H1 (cell line): ENCODE measurements at regions not wholly inside any gene's neighbourhood (a gene's known extent, or its start where the extent isn't known, plus 50 kb on each side); places are given as distances from the start of the nearest gene placed in this dataset.

ENCODE experiments used
- CTCF ChIA-PET: fragments of 300-600 bp; sonication (Branson Sonifier 250); formaldehyde crosslinking; loops from one replicate; lab custom pipeline; 2021; ENCODE audit not compliant: partially characterized antibody; lab: Charles Lee
- POLR2A ChIA-PET: fragments of 300-600 bp; sonication (Branson Sonifier 250); formaldehyde crosslinking; loops from one replicate; lab custom pipeline; 2021; ENCODE audit warnings: inconsistent platforms; ENCODE audit not compliant: partially characterized antibody; lab: Charles Lee
- DNase-seq, 2 experiments: peaks; one replicate each; pipeline versions ENCODE4 v3.0.0 to v3.0.0-alpha.2; 2010 to 2022; ENCODE audit warnings: low spot score in 2 of 2, low read depth in 1 of 2, mixed read lengths in 1 of 2
- FAIRE-seq: peaks from 2 replicates; lab custom pipeline; 2011; peaks lifted over from hg19 to GRCh38; lab: Jason Lieb, UNC
- H2AFZ ChIP-seq: 2 replicates; pipeline ENCODE4 v1.8.1; 2012; ENCODE audit warnings: low read length, inconsistent platforms
- H2AK5ac ChIP-seq: 2 replicates; pipeline ENCODE4 v1.6.1; 2013; ENCODE audit warnings: low read depth, low read length
- H2BK120ac ChIP-seq: replicated peaks from 2 replicates; pipeline ENCODE3; 2013; ENCODE audit warnings: low read depth, low read length, inconsistent platforms
- H2BK12ac ChIP-seq: 2 replicates; pipeline ENCODE4 v1.6.1; 2013; ENCODE audit warnings: low read depth, low read length
- H2BK15ac ChIP-seq: 2 replicates; pipeline ENCODE4 v1.6.1; 2013; ENCODE audit warnings: low read length
- H2BK20ac ChIP-seq: 2 replicates; pipeline ENCODE4 v1.6.1; 2013; ENCODE audit warnings: low read length
- H2BK5ac ChIP-seq: 2 replicates; pipeline ENCODE4 v1.6.1; 2013; ENCODE audit warnings: low read depth, low read length
- H3K14ac ChIP-seq: 2 replicates; pipeline ENCODE4 v1.6.1; 2013; ENCODE audit warnings: inconsistent platforms; ENCODE audit not compliant: insufficient read length
- H3K18ac ChIP-seq: 2 replicates; pipeline ENCODE4 v1.6.1; 2013; ENCODE audit warnings: low read length; ENCODE audit errors: extremely low read depth
- H3K23ac ChIP-seq: 2 replicates; pipeline ENCODE4 v1.6.1; 2013; ENCODE audit warnings: inconsistent platforms; ENCODE audit not compliant: insufficient read length
- H3K23me2 ChIP-seq: 2 replicates; pipeline ENCODE4 v1.6.1; 2013; ENCODE audit warnings: low read depth, low read length
- H3K27ac ChIP-seq: 2 replicates; pipeline ENCODE4 v1.6.1; 2011; ENCODE audit warnings: low read depth, low read length, inconsistent platforms
- H3K27me3 ChIP-seq, 4 experiments: replicated peaks in 1 of 4; 1 replicate in 1 of 4; 2 replicates in 3 of 4; pipeline versions ENCODE4 v1.6.1 to v1.8.1; 2011 to 2013; ENCODE audit warnings: low read length in 3 of 4, mild to moderate bottlenecking in 3 of 4, inconsistent platforms in 2 of 4, mixed read lengths in 2 of 4, moderate library complexity in 1 of 4; ENCODE audit not compliant: control insufficient read depth in 3 of 4, insufficient read depth in 3 of 4; ENCODE audit errors: extremely low read depth in 1 of 4
- H3K36me3 ChIP-seq, 4 experiments: 2 replicates each; pipeline versions ENCODE4 v1.6.1 to v1.8.1; 2011 to 2013; ENCODE audit warnings: mild to moderate bottlenecking in 4 of 4, low read length in 3 of 4, moderate library complexity in 2 of 4, control low read depth in 1 of 4, inconsistent platforms in 1 of 4; ENCODE audit not compliant: insufficient read depth in 4 of 4, control insufficient read depth in 2 of 4
- H3K4ac ChIP-seq: replicated peaks from 2 replicates; pipeline ENCODE3; 2013; ENCODE audit warnings: low read length, low read depth, mixed read lengths, inconsistent platforms; ENCODE audit not compliant: insufficient read length
- H3K4me1 ChIP-seq, 4 experiments: replicated peaks in 1 of 4; 1 replicate in 1 of 4; 2 replicates in 3 of 4; pipeline versions ENCODE4 v1.6.1 to v1.8.1; 2011 to 2013; ENCODE audit warnings: low read length in 3 of 4, inconsistent platforms in 2 of 4, mixed read lengths in 1 of 4; ENCODE audit not compliant: insufficient read depth in 4 of 4, control insufficient read depth in 3 of 4
- H3K4me2 ChIP-seq, 2 experiments: 2 replicates each; pipeline versions ENCODE4 v1.6.1 to v1.8.1; 2011 to 2013; ENCODE audit warnings: low read depth in 2 of 2, low read length in 2 of 2, control low read depth in 1 of 2, inconsistent platforms in 1 of 2, mild to moderate bottlenecking in 1 of 2; ENCODE audit not compliant: insufficient read depth in 1 of 2
- H3K4me3 ChIP-seq, 4 experiments: fragments of 200-600, 300-600 bp in 1 of 4; sonication (generic), shearing (Covaris generic), sonication (Bioruptor Twin) in 1 of 4; 2 replicates each; pipeline versions ENCODE4 v1.5.1 to v1.8.1; 2011 to 2016; ENCODE audit warnings: low read length in 4 of 4, low read depth in 3 of 4, control low read depth in 2 of 4, inconsistent platforms in 2 of 4, mild to moderate bottlenecking in 2 of 4, mixed read lengths in 1 of 4, moderate library complexity in 1 of 4; ENCODE audit not compliant: insufficient read depth in 2 of 4; ENCODE audit errors: extremely low read depth in 1 of 4
- H3K56ac ChIP-seq: replicated peaks from 2 replicates; pipeline ENCODE3; 2013; ENCODE audit warnings: low read depth, mild to moderate bottlenecking, mixed read lengths, low read length, inconsistent platforms; ENCODE audit not compliant: insufficient read length
- H3K79me1 ChIP-seq: 2 replicates; pipeline ENCODE4 v1.6.1; 2013; ENCODE audit warnings: low read depth, low read length, control low read depth
- H3K79me2 ChIP-seq, 2 experiments: 2 replicates each; pipeline versions ENCODE4 v1.6.1 to v1.8.1; 2012 to 2013; ENCODE audit warnings: low read length in 2 of 2, mild to moderate bottlenecking in 2 of 2, inconsistent platforms in 1 of 2; ENCODE audit not compliant: insufficient read depth in 2 of 2, control insufficient read depth in 1 of 2
- H3K9ac ChIP-seq, 4 experiments: replicated peaks in 1 of 4; 1 replicate in 1 of 4; 2 replicates in 3 of 4; pipeline versions ENCODE4 v1.6.1 to v1.8.1; 2011 to 2013; ENCODE audit warnings: low read depth in 3 of 4, low read length in 3 of 4, control low read depth in 2 of 4, mild to moderate bottlenecking in 2 of 4, moderate library complexity in 2 of 4, inconsistent platforms in 1 of 4; ENCODE audit errors: extremely low read depth in 1 of 4
- H3K9me3 ChIP-seq, 2 experiments: 2 replicates each; pipeline versions ENCODE4 v1.6.1 to v1.8.1; 2012 to 2013; ENCODE audit warnings: mild to moderate bottlenecking in 2 of 2, moderate library complexity in 2 of 2, control low read depth in 1 of 2, inconsistent platforms in 1 of 2, low read depth in 1 of 2, low read length in 1 of 2, mixed read lengths in 1 of 2; ENCODE audit not compliant: insufficient read depth in 2 of 2
- H4K20me1 ChIP-seq, 2 experiments: replicated peaks in 1 of 2; 2 replicates each; pipeline versions ENCODE3 to v1.8.1; 2011 to 2013; ENCODE audit warnings: inconsistent platforms in 2 of 2, low read length in 2 of 2, mild to moderate bottlenecking in 1 of 2; ENCODE audit not compliant: insufficient read depth in 2 of 2, control insufficient read depth in 1 of 2
- H4K5ac ChIP-seq: 2 replicates; pipeline ENCODE4 v1.6.1; 2013; ENCODE audit warnings: low read length, low read depth, mixed read lengths, inconsistent platforms; ENCODE audit not compliant: insufficient read length
- H4K8ac ChIP-seq: 2 replicates; pipeline ENCODE4 v1.8.0; 2013; ENCODE audit warnings: mild to moderate bottlenecking, moderate library complexity, low read length, inconsistent platforms; ENCODE audit not compliant: insufficient read depth; ENCODE audit errors: extremely low read depth
- H4K91ac ChIP-seq: replicated peaks from 2 replicates; pipeline ENCODE3; 2013; ENCODE audit warnings: low read length, mixed read lengths, inconsistent platforms; ENCODE audit not compliant: insufficient read length
- ATF3 ChIP-seq: IDR thresholded peaks from 2 replicates; pipeline ENCODE4 v1.6.1; 2011; ENCODE audit warnings: low read depth, mild to moderate bottlenecking, low read length; ENCODE audit not compliant: insufficient read depth
- E2F6 ChIP-seq: IDR thresholded peaks from 2 replicates; pipeline ENCODE4 v1.6.1; 2012; ENCODE audit warnings: inconsistent platforms
- EP300 ChIP-seq, 2 experiments: IDR thresholded peaks; 1 replicate in 1 of 2; 2 replicates in 1 of 2; pipeline ENCODE4 v1.6.1; 2011 to 2012; ENCODE audit warnings: low read depth in 2 of 2, low read length in 2 of 2, mild to moderate bottlenecking in 2 of 2, borderline replicate concordance in 1 of 2, inconsistent platforms in 1 of 2, moderate library complexity in 1 of 2
- GTF2F1 ChIP-seq: IDR thresholded peaks from 2 replicates; pipeline ENCODE4 v1.6.1; 2012; ENCODE audit warnings: low read depth, low read length, improper control_type of control experiment, borderline replicate concordance
- JUND ChIP-seq: IDR thresholded peaks from 2 replicates; pipeline ENCODE4 v1.6.1; 2011; ENCODE audit warnings: mild to moderate bottlenecking, improper control_type of control experiment, low read length
- SIN3A ChIP-seq, 2 experiments: IDR thresholded peaks in 1 of 2; conservative IDR thresholded peaks in 1 of 2; 2 replicates each; pipeline ENCODE4 v1.6.1; 2011 to 2012; ENCODE audit warnings: low read length in 2 of 2, improper control_type of control experiment in 1 of 2, low read depth in 1 of 2, mild to moderate bottlenecking in 1 of 2
- SIX5 ChIP-seq: IDR thresholded peaks from 2 replicates; pipeline ENCODE4 v1.6.1; 2011; ENCODE audit warnings: mild to moderate bottlenecking, low read depth, low read length
- WGBS, 2 experiments: shearing (Covaris generic) in 1 of 2; methylation state at CpG; one replicate each; pipeline versions ENCODE4 v1.1.6 to v1.1.7; 2013 to 2015; ENCODE audit warnings: low lambda C conversion rate in 2 of 2, mixed read lengths in 2 of 2, inconsistent platforms in 1 of 2, low coverage in 1 of 2, missing lambda C conversion rate in 1 of 2; ENCODE audit not compliant: insufficient replicate concordance in 2 of 2, insufficient coverage in 1 of 2, insufficient read length in 1 of 2; ENCODE audit errors: extremely low coverage in 1 of 2, missing lambda C conversion rate in 1 of 2; 5-methylcytosine and 5-hydroxymethylcytosine counted together

DNA sequence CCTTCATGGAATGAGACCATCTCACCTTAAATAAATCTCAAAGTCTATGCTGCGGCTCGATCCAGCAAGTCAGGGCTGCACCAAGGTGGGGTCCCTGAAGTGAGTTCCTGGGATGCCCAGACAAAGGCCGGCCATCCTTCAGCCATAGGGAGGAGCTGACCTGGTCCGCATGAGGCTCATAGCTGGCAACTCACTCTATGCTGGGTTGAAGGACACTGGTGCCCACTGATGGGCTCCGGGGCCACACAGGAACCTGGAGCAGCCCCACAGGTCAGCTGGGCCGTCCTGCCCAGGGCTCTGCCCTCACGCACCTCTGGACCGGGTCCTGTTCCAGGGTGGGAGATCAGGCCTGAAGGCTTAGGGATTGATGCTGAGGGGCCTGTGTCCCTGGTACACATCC, 1339.3 kb downstream of the TBC1D22A start:
- Histone ChIP-seq H3K36me3 (no peaks in the 10 kb centered on the region), H3K14ac (no peak overlapping the region), H2AK5ac (no peak overlapping the region), H3K27ac (no peak overlapping the region), H2AFZ (no peak overlapping the region), H2BK120ac (no peak overlapping the region), H3K56ac (no peak overlapping the region), H4K91ac (no peak overlapping the region), H3K4ac (no peak overlapping the region), H3K18ac (no peak overlapping the region), H3K23me2 (no peaks in the 10 kb centered on the region), H2BK5ac (no peak overlapping the region), H3K4me2 (no peak overlapping the region), H3K27me3 (no peaks in the 10 kb centered on the region), H4K8ac (no peak overlapping the region), H2BK15ac (no peak overlapping the region), H3K9ac (no peak overlapping the region), H2BK20ac (no peak overlapping the region), H3K23ac (no peak overlapping the region), H4K5ac (no peak overlapping the region), H4K20me1 (no peaks in the 10 kb centered on the region), H3K79me1 (no peaks in the 10 kb centered on the region), H3K4me3 (no peak overlapping the region), H2BK12ac (no peak overlapping the region), H3K4me1 (peaks cover 0 to 5% (median 0%) of the 10 kb centered on the region in 4 experiments; a peak in 2 of 7 replicates), H3K9me3 (peaks cover 0 to 2% of the 10 kb centered on the region in 2 experiments; a peak in 1 of 4 replicates), H3K79me2 (no peaks in the 10 kb centered on the region)
- ChIA-PET CTCF (interaction anchor here (0.9 kb wide), 1 partner anchor 130 kb away, joined by 3 read pairs; no protein-coding TSS in a partner anchor), POLR2A (no interaction called here)
- DNase-seq (peak in 1 of 2 experiments; percentile 10), FAIRE-seq (no peak)
- TF ChIP-seq SIX5 (no peak), E2F6 (no peak), GTF2F1 (no peak), EP300 (IDR thresholded peaks at IDR 0.05; ENCODE audit: borderline replicate concordance in 1 of 2, low read depth in 2 of 2, low read length in 2 of 2) (no peak), SIN3A (conservative IDR thresholded peaks at IDR 0.05 in 1 of 2, IDR thresholded peaks at IDR 0.05 in 1 of 2; ENCODE audit: low read depth in 1 of 2, low read length in 2 of 2) (no peak), ATF3 (no peak), JUND (no peak)
- 94% methylated on average over 8 of the region's 8 CpGs; no CpG with 5 or more reads in 1 of the 2 experiments for WGBS, 2 experiments
